ENCODE measurements at regions not wholly inside any gene's neighbourhood (a gene's known extent, or its start where the extent isn't known, plus 50 kb on each side); places are given as distances from the start of the nearest gene placed in this dataset.

DNA sequence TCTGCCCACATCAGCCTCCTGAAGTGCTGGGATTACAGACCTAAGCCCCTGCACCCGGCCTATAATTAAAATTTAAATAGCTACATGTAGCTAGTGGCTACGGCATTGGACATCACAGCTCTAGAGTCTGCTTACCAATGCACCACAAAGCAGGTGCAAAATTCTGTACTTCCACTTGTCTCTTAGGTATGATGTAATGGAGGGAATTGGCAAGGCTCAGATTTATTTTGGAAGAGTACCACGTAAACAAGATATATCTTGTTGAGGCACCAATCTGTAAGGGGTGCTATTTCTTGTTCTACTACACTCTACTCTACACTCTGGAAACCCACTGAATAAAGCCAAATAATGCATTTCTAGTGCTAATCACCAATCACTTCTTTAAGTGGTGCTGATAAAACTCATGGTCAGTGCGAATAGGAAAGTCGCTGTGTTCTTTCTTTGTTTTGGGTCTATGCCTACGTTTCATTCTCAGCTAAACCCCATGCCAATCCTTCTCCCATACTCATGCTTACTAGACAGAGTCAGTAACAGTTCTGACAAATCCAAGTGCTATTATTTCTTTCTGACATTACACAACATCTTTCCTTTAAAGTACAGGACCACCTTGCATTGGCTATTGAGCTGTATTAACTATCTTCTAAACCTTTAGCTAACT, 92.3 kb downstream of the GC start:
- ChIA-PET POLR2A (no interaction called here), CTCF (no interaction called here)
- DNase-seq (ENCODE audit: extremely low spot score) = no peak
- TF ChIP-seq, protein P1, sequence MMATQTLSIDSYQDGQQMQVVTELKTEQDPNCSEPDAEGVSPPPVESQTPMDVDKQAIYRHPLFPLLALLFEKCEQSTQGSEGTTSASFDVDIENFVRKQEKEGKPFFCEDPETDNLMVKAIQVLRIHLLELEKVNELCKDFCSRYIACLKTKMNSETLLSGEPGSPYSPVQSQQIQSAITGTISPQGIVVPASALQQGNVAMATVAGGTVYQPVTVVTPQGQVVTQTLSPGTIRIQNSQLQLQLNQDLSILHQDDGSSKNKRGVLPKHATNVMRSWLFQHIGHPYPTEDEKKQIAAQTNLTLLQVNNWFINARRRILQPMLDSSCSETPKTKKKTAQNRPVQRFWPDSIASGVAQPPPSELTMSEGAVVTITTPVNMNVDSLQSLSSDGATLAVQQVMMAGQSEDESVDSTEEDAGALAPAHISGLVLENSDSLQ (IDR thresholded peaks at IDR 0.05) = no peak
- TF ChIP-seq CTBP1 (IDR thresholded peaks at IDR 0.05; ENCODE audit: borderline replicate concordance) (no peak), SUZ12 (IDR thresholded peaks at IDR 0.05) (no peak), HDGF (IDR thresholded peaks at IDR 0.05; ENCODE audit: borderline replicate concordance) (no peak), BHLHE40 (IDR thresholded peaks at IDR 0.05; ENCODE audit: borderline replicate concordance) (no peak), TARDBP (IDR thresholded peaks at IDR 0.05) (no peak), ELF4 (IDR thresholded peaks at IDR 0.05) (no peak), FOXM1 (IDR thresholded peaks at IDR 0.05; ENCODE audit: borderline replicate concordance) (no peak), LEF1 (IDR thresholded peaks at IDR 0.05; ENCODE audit: borderline replicate concordance) (no peak), SP1 (IDR thresholded peaks at IDR 0.05) (no peak), ZNF384 (IDR thresholded peaks at IDR 0.05) (no peak), FOXA1 (IDR thresholded peaks at IDR 0.05) (no peak), L3MBTL2 (conservative IDR thresholded peaks at IDR 0.05) (no peak), NFRKB (IDR thresholded peaks at IDR 0.05) (no peak)

DNA sequence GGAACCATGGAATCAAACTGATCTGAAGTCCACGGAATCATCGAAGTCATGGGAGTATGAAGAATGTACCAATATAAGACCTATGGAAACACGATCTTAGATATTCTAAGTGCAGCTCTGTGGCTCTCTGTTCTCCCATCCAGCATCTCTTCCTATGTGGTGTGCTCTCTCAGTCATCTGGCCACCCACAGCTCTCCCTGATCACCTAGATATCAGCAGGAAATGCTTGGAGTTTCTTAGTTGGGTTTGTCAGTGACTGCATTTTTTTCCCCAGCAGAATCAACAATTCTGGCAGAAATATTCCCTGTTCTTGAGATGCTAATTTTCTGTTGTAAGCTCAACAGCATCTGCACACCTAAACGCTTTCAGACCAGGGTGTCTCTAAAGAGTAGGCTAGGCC, 94.1 kb downstream of the GC start:
- ChIA-PET CTCF (no interaction called here), POLR2A (no interaction called here)
- TF ChIP-seq SUZ12 (IDR thresholded peaks at IDR 0.05) = no peak
- no peak for TF ChIP-seq ELF4 (IDR thresholded peaks at IDR 0.05)
- TF ChIP-seq FOXK2 (IDR thresholded peaks at IDR 0.05) = no peak
- TF ChIP-seq, protein P1 (IDR thresholded peaks at IDR 0.05) = no peak
- no peak for TF ChIP-seq TARDBP (IDR thresholded peaks at IDR 0.05)
- no peak for TF ChIP-seq L3MBTL2 (conservative IDR thresholded peaks at IDR 0.05)
- TF ChIP-seq FOXA1 (IDR thresholded peaks at IDR 0.05) = no peak
- no peak for TF ChIP-seq ZNF384 (IDR thresholded peaks at IDR 0.05)
- no peak for TF ChIP-seq SP1 (IDR thresholded peaks at IDR 0.05)
- no peak for TF ChIP-seq ARNT (IDR thresholded peaks at IDR 0.05)
- no peak for TF ChIP-seq HDGF (IDR thresholded peaks at IDR 0.05; ENCODE audit: borderline replicate concordance)
- no peak for TF ChIP-seq FOXM1 (IDR thresholded peaks at IDR 0.05; ENCODE audit: borderline replicate concordance)
- no peak for TF ChIP-seq BHLHE40 (IDR thresholded peaks at IDR 0.05; ENCODE audit: borderline replicate concordance)
- no peak for TF ChIP-seq CTBP1 (IDR thresholded peaks at IDR 0.05; ENCODE audit: borderline replicate concordance)
- TF ChIP-seq LEF1 (IDR thresholded peaks at IDR 0.05; ENCODE audit: borderline replicate concordance) = no peak
- no peak for DNase-seq (ENCODE audit: extremely low spot score)

DNA sequence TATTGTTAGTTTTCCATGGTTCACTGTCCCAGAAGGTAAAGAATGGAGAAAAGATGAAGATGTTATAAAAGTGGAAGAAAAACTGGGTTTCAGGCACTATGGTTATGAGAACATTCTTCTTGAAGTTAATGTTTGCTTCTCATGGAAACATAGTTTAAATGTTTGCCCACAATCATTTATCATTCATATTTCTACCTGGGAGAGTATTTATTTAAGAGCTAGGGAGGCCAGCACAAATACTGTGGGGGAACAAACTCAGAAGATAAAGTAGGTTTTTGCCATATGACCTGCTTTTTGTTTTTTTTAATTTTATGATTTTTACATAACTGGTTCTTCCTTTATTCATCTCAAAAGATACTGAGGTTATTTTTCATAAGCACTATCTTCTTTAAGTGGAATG, 96.8 kb downstream of the GC start:
- ChIA-PET CTCF (no interaction called here), POLR2A (no interaction called here)
- no peak for TF ChIP-seq L3MBTL2 (conservative IDR thresholded peaks at IDR 0.05)
- no peak for TF ChIP-seq LEF1 (IDR thresholded peaks at IDR 0.05; ENCODE audit: borderline replicate concordance)
- TF ChIP-seq NFRKB (IDR thresholded peaks at IDR 0.05) = no peak
- DNase-seq (ENCODE audit: extremely low spot score) = no peak

DNA sequence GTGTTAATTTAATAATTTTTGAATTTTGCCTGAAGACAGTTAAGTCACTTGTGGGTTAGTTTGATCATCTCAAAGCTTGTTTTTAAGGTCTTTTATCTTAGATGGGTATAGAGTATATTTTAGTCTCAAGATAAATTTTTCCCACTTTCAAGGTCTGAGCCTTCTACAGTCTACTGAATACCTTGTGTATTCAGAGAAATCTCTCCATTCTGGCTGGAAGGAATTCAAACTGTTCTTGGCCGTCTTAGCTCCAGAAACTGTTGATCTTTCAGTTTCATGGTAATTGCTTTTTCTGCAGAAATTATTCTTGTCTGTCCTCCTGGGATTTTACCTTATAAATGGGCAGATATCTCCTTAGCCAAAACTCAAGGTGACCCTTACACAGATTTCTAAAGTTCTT, 97.9 kb downstream of the GC start:
- POLR2A ChIA-PET = no interaction called here
- TF ChIP-seq SUZ12 (IDR thresholded peaks at IDR 0.05) = no peak
- no peak for TF ChIP-seq FOXA1 (IDR thresholded peaks at IDR 0.05)
- TF ChIP-seq ELF4 (IDR thresholded peaks at IDR 0.05) = no peak
- TF ChIP-seq FOXM1 (IDR thresholded peaks at IDR 0.05; ENCODE audit: borderline replicate concordance) = no peak
- TF ChIP-seq SP1 (IDR thresholded peaks at IDR 0.05) = no peak
- no peak for TF ChIP-seq FOXK2 (IDR thresholded peaks at IDR 0.05)
- TF ChIP-seq L3MBTL2 (conservative IDR thresholded peaks at IDR 0.05) = no peak
- TF ChIP-seq, protein P1 (IDR thresholded peaks at IDR 0.05) = no peak
- no peak for TF ChIP-seq HDGF (IDR thresholded peaks at IDR 0.05; ENCODE audit: borderline replicate concordance)
- no peak for TF ChIP-seq CTBP1 (IDR thresholded peaks at IDR 0.05; ENCODE audit: borderline replicate concordance)
- no peak for TF ChIP-seq ZNF384 (IDR thresholded peaks at IDR 0.05)
- no peak for DNase-seq (ENCODE audit: extremely low spot score)
- CTCF ChIA-PET = no interaction called here

DNA sequence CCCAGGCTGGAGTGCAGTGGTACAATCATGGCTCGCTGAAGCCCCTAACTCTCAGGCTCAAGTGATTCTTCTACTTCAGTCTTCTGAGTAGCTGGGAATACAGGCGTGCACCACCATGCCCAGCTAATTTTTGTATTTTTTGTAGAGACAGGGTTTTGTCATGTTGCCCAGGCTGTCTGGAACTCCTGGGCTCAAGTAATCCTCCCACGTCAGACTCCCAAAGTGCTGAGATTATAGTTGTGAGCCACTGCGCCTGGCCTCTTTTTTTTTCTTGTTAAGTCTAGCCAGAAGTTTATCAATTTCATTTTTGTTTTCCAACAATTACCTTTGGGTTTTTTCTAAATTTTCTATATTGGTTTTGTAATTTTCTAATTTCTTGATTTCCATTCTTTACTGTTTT, 100.6 kb downstream of the GC start:
- TF ChIP-seq, protein P1 (IDR thresholded peaks at IDR 0.05) = no peak
- TF ChIP-seq NFRKB (IDR thresholded peaks at IDR 0.05) = no peak
- no peak for TF ChIP-seq ELF4 (IDR thresholded peaks at IDR 0.05)
- no peak for TF ChIP-seq TARDBP (IDR thresholded peaks at IDR 0.05)
- TF ChIP-seq BHLHE40 (IDR thresholded peaks at IDR 0.05; ENCODE audit: borderline replicate concordance) = no peak
- TF ChIP-seq FOXK2 (IDR thresholded peaks at IDR 0.05) = no peak
- TF ChIP-seq FOXA1 (IDR thresholded peaks at IDR 0.05) = no peak
- TF ChIP-seq ZNF384 (IDR thresholded peaks at IDR 0.05) = no peak
- no peak for TF ChIP-seq LEF1 (IDR thresholded peaks at IDR 0.05; ENCODE audit: borderline replicate concordance)
- no peak for TF ChIP-seq HDGF (IDR thresholded peaks at IDR 0.05; ENCODE audit: borderline replicate concordance)
- TF ChIP-seq SUZ12 (IDR thresholded peaks at IDR 0.05) = no peak
- no peak for TF ChIP-seq L3MBTL2 (conservative IDR thresholded peaks at IDR 0.05)
- no peak for TF ChIP-seq ARNT (IDR thresholded peaks at IDR 0.05)
- no peak for TF ChIP-seq FOXM1 (IDR thresholded peaks at IDR 0.05; ENCODE audit: borderline replicate concordance)
- TF ChIP-seq SP1 (IDR thresholded peaks at IDR 0.05) = no peak
- TF ChIP-seq CTBP1 (IDR thresholded peaks at IDR 0.05; ENCODE audit: borderline replicate concordance) = no peak
- no peak for DNase-seq (ENCODE audit: extremely low spot score)
- CTCF ChIA-PET = no interaction called here
- POLR2A ChIA-PET = no interaction called here

All from HEK293T (cell line).